Stimulated activated CD4-positive, alpha-beta T cell treated with anti-CD3 and anti-CD28 coated beads, Interleukin-2, amount 100 ng/mL, for 24 hours (primary cell): ENCODE measurements at regions not wholly inside any gene's neighbourhood (a gene's known extent, or its start where the extent isn't known, plus 50 kb on each side); places are given as distances from the start of the nearest gene placed in this dataset.
"Not testable (repeated sequence)": the region's sequence is repeated elsewhere in the genome, so short reads cannot be mapped to it uniquely, and the experiment has no call there.

Experiments
- DNase-seq, 2 donors: peaks; one replicate each; pipeline ENCODE4 v3.0.0-alpha.2; 2020

GRCh38 chr5:25160891-25161290 lies 516.1 kb upstream of the CDH10 start:
- DNase-seq, result no peak

DNA sequence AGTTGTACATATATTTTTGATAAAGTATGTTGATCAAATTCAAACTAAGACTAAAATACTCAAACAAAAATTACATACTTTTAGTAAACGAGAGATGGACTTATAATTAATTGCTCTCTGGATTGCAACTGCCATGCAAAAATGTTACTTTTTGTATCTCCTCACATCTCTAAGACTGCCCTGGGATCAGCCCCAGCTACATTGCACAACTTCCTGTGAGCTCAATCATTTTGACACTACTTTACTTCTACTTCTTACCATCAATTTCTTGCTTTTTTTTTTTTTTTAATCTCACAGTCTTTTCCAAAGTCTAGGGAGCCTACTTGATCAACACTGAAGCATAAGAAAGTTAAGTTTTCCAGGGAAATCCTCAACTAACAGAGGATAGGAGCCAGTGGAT lies 506.0 kb upstream of the CDH10 start:
- DNase-seq, result no peak

- no peak for DNase-seq
These were observed 483.8 kb upstream of the CDH10 start for GRCh38 chr5:25128606-25129005.

DNA sequence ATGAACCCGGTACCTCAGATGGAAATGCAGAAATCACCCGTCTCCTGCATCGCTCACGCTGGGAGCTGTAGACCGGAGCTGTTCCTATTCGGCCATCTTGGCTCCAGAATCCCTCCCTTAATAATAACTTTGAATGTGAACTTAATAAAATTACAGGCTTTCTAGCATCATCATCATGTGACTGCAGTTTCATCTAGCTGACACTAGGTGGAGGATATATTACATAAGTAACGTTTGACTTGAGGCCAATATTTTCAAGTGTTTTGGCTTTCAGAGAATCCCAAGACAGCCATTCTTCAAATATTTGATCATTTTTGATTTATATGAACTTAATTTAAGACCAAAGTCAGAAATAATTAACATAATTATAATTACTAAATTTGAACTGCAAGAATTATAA lies 474.9 kb upstream of the CDH10 start:
- no peak for DNase-seq

DNA sequence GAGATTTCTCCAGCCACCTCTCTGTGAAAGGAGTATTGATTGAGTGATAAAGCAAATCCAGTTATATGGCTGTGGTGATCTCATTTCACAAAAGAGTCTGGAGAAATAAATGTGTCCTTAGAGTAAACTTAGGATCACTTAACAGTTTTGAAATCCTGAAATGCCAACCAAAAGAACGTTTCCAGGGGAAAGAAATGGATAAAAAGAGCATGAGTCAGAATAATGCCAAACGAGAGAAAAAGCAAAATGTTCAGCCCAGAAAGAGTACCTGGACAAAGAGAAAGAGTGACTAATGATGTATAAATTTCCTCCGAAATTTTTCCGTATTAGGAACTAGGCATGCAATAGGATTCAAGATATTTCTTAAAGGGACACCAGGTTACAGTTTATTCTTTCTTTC lies 463.1 kb upstream of the CDH10 start:
- DNase-seq, result no peak

DNA sequence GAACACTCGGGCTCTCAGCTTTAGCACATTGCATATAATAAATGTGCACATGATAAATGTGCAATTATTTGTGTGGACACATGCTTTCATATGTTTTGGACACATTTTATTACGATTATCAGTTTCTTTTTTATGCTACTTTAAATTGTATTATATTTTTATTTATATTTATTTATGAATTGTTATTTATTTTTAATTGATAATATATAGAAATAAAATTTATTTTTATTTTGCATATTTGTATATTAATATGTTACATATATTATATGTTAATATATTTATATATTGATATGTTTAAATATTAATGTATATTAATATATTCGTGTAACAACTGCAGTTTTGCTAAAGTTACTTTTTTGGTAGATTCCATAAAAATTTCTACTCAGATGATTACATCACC lies 454.8 kb upstream of the CDH10 start:
- no peak for DNase-seq

DNA sequence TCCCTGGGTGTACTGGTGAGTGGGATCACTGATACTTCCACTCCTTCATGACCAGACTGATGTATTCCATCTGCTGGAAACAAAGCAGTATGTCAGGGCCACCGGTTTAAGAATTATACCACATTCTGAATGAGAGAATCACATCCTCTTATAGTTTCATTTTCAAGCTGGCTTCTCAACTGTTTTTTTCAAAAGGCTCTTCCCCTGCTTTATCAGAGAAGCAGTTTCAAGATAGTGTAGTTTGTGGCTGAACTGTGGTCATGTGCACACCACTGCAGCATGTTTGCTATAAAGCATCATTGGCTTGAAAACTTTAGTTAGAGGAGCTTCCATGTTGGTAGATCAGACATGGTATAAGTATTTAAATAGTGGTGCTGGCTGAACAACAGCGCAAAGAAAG lies 450.5 kb upstream of the CDH10 start:
- DNase-seq, result no peak

DNA sequence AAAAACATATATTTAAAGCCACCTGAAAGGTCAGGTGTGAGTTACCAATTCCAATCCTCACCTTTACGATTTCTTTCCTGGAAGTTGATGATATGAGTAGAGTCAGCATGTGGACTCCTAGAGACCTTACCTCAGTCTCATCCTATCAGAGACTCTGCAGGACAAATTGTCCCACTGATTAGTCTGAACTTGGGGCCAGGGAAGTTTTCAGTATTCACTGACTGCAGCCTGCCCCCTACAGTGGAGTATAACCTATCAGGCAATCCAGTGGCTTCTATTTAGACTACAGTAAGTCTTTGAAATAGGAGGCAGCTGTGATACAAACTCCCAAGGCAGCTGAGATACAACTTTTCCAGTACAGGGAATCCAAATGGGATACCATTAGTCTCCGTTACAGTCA lies 449.4 kb upstream of the CDH10 start:
- DNase-seq, result no peak

GRCh38 chr5:25091921-25092320 lies 447.1 kb upstream of the CDH10 start:
- DNase-seq, result no peak

DNA sequence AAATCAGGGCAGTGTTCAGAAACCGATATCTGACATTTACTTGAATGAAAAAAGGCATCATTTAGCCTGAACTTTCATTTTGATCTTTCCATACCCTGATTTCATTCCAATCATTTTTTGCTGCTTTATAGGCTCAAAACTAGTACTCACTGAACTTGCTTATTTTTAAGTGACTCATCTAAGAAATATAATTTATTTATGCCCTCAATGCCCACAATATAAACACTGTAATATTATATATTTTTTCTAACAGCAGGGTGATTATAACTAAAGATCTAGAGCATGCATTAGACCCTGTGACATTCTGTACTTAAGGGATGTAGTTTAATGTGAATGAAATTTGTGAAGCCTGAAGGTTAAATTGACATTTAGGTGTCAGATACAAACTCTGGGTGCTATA lies 446.1 kb upstream of the CDH10 start:
- DNase-seq, result no peak

- DNase-seq, result no peak
These were observed 445.5 kb upstream of the CDH10 start for GRCh38 chr5:25090275-25090674.

GRCh38 chr5:25088689-25089088 lies 443.9 kb upstream of the CDH10 start:
- DNase-seq, result not testable (repeated sequence)

- DNase-seq, result not testable (repeated sequence)
These were observed 438.5 kb upstream of the CDH10 start for GRCh38 chr5:25083261-25083660.

DNA sequence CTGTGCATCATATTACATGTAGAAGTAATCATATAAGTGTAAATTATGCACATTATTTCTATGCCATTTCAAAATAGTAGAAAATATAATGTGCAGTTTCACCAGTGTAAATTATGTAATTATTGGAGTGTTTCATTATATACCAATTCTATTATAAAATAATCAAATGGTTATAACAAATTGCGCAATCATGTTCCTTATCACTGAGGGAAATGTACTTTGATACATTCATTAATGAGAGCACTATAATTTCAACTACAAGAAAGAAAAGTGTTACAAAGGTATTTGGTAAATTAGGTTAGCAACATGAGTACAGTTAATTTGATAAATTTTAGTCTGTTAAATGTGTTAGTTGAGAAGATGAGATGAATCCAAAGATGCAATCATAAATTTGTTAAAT lies 421.5 kb upstream of the CDH10 start:
- no peak for DNase-seq

GRCh38 chr5:25064306-25064705 lies 419.5 kb upstream of the CDH10 start:
- no peak for DNase-seq

DNA sequence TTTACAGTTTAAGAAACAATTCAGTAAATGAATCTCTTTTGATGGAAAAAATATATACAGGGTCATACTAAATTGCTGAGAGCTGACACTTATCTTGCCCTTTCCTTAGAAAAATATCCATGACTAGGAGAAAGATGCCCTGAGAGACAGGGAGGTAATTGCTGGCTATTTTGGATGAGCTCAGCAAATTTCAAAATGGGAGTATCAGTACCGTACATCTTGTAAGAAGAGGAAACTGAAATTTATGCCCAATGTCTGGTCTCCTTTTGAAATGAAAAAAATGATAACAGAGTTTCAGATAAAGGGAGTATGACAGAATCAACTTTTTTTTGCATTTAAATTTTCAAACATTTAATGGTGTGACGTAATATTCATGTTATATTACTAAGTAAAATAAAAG lies 415.8 kb upstream of the CDH10 start:
- DNase-seq, result no peak

DNA sequence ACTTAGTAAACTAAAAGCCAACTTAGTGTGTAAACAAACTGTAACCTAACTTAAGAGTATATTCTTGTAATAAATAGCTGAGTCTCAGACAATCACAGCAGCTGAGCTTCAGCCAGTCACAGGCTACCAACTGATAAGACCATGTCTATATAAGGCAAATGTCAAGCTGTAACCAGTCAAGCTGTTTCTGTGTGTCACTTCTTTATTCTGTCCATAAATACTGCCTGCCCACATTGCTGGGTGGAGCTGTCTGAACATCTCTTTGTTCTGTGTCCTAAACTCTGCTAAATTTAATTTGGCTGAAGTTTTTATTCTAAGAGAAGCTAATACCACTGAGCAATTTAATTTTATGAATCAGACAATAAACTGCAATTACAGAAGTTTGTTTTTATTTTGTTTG lies 412.1 kb upstream of the CDH10 start:
- no peak for DNase-seq

DNA sequence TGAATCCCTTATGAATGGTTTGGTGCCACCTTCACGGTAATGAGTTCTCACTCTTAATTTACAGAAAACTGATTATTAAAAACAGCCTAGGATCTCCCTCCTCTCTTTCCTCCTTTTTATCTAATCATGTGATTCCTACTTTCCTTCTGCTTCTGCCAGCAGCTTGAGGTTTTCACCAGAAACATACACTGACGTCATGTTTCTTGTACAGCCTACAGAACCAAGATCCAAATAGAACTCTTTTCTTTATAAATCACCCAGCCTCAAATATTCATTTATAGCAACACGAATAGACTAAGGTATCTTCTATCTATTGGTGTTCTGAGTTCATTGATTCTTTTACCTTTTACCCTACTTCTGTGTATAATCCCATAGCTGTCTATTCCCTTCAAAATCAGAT lies 388.9 kb upstream of the CDH10 start:
- DNase-seq, result no peak

DNA sequence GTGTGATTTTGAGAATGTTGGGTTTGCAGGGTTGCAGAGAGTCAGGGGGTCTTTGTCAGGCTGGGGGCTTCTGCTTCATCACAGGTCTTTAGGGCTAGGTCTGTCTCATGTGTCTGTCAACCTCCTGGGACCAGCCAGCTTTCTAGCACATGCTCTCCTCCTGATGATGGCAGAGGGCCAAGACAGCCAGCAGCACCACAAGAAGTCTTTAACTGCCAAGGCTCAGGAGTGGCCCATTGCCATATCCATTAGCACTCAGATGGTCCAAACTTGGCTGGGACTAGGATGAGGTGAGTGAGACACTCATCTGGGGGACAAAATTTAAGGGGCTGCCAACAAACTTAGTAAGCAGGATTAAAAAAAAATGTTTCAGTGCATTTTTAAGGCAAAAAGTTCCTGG lies 384.2 kb upstream of the CDH10 start:
- DNase-seq, result no peak

- DNase-seq, result no peak
These were observed 382.7 kb upstream of the CDH10 start for GRCh38 chr5:25027526-25027925.

DNA sequence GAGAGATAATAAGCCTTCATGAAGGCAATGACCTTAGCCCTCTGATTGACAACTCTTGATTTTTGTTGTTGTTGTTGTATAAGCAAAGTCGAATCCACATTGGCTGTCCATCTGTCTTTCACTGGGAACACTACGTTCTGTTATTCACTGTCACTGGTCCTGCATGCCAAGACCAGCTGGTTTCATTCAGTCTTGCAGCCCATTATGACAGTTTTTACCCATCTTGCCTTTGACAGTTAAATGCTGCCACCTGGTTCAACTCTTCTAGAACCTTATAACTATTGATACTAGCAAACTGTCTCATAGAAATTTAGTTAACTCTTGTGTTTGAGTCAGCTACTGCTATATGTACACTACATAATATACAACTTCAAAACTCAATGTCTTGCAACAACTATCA lies 382.3 kb upstream of the CDH10 start:
- DNase-seq, result no peak

GRCh38 chr5:25025831-25026230 lies 381.1 kb upstream of the CDH10 start:
- no peak for DNase-seq

GRCh38 chr5:25020454-25020853 lies 375.7 kb upstream of the CDH10 start:
- no peak for DNase-seq

GRCh38 chr5:25009063-25009462 lies 364.3 kb upstream of the CDH10 start:
- no peak for DNase-seq

GRCh38 chr5:25006734-25007133 lies 362.0 kb upstream of the CDH10 start:
- DNase-seq, result no peak

DNA sequence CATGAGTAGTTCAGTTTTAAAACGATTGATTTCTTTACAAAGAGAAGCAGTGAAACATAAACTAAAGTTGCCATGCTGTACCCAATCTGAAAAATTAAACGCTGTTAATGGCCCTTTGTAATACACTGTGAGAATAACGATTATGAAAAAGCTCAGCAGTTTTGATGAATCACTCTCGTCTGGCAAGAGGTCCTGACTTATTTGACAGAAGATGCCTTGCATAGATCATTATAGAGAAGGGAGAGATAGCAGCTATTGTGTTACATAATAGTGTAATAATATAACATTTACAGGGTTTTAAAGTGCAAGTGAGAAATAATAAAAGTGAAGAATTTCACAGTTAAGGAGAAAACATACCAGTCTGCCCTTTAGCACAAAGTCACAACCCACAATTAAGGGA lies 361.5 kb upstream of the CDH10 start:
- no peak for DNase-seq
